GM23338 (cell line): ENCODE measurements at regions not wholly inside any gene's neighbourhood (a gene's known extent, or its start where the extent isn't known, plus 50 kb on each side); places are given as distances from the start of the nearest gene placed in this dataset.

Experiments used
- ATAC-seq: fragments of 200-7000 bp; cut with Tn5 transposase; 3 replicates; pipeline ENCODE4 v1.9.1; 2020
- DNase-seq: peaks from one replicate; pipeline ENCODE4 v3.0.0-alpha.2; 2015; ENCODE audit warnings: low spot score
- H2AFZ ChIP-seq: fragments of 200-600 bp; sonication (generic); 2 replicates; pipeline ENCODE4 v1.8.0; 2016; ENCODE audit warnings: antibody characterized with exemption, mild to moderate bottlenecking, moderate library complexity
- H3F3A ChIP-seq: fragments of 200-600 bp; sonication (generic); replicated peaks from 2 replicates; pipeline ENCODE4 v1.8.0; 2017; ENCODE audit warnings: antibody characterized with exemption, mixed run types, low read depth
- H3K27ac ChIP-seq: fragments of 200-600 bp; sonication (generic); 2 replicates; pipeline ENCODE4 v1.6.1; 2016; ENCODE audit warnings: low read depth
- H3K27me3 ChIP-seq: fragments of 200-600 bp; sonication (generic); 2 replicates; pipeline ENCODE4 v1.8.0; 2016; ENCODE audit warnings: mild to moderate bottlenecking, mixed run types, moderate library complexity; ENCODE audit not compliant: insufficient read depth
- H3K36me3 ChIP-seq: fragments of 200-600 bp; sonication (generic); 2 replicates; pipeline ENCODE4 v1.8.0; 2016; ENCODE audit warnings: mild to moderate bottlenecking; ENCODE audit not compliant: insufficient read depth
- H3K4me1 ChIP-seq: fragments of 200-600 bp; sonication (generic); 2 replicates; pipeline ENCODE4 v1.8.0; 2016; ENCODE audit warnings: mild to moderate bottlenecking, moderate library complexity; ENCODE audit not compliant: insufficient read depth
- H3K4me2 ChIP-seq: fragments of 200-600 bp; sonication (generic); 2 replicates; pipeline ENCODE4 v1.7.1; 2017; ENCODE audit warnings: mixed run types
- H3K4me3 ChIP-seq: fragments of 200-600 bp; sonication (generic); 2 replicates; pipeline ENCODE4 v1.6.1; 2016; ENCODE audit warnings: mixed run types
- H3K79me2 ChIP-seq: fragments of 200-600 bp; sonication (generic); replicated peaks from 2 replicates; pipeline ENCODE4 v1.8.0; 2017; ENCODE audit warnings: mild to moderate bottlenecking; ENCODE audit not compliant: insufficient read depth
- H3K9me2 ChIP-seq: fragments of 200-600 bp; sonication (generic); 2 replicates; pipeline ENCODE4 v1.8.0; 2017; ENCODE audit not compliant: insufficient read depth
- H4K20me1 ChIP-seq: fragments of 200-600 bp; sonication (generic); replicated peaks from 2 replicates; pipeline ENCODE4 v1.8.0; 2017; ENCODE audit warnings: mild to moderate bottlenecking; ENCODE audit not compliant: insufficient read depth
- H3K27ac Mint-ChIP-seq: 2 replicates; pipeline ENCODE4 v1.8.0; 2020; ENCODE audit warnings: inconsistent platforms, mild to moderate bottlenecking, moderate library complexity, mixed read lengths
- H3K27me3 Mint-ChIP-seq: 3 replicates; pipeline ENCODE4 v1.8.0; 2022; ENCODE audit warnings: low read depth, mild to moderate bottlenecking, moderate library complexity, mixed read lengths, inconsistent platforms; ENCODE audit not compliant: insufficient read depth, poor library complexity
- H3K36me3 Mint-ChIP-seq: 3 replicates; pipeline ENCODE4 v1.8.0; 2021; ENCODE audit warnings: low read depth, mild to moderate bottlenecking, inconsistent platforms, moderate library complexity, mixed read lengths
- H3K4me1 Mint-ChIP-seq: 3 replicates; pipeline ENCODE4 v1.8.0; 2020; ENCODE audit warnings: mild to moderate bottlenecking, inconsistent platforms, mixed read lengths
- H3K4me3 Mint-ChIP-seq: 3 replicates; pipeline ENCODE4 v1.8.0; 2021; ENCODE audit warnings: moderate library complexity, mild to moderate bottlenecking, inconsistent platforms, mixed read lengths
- H3K9me3 Mint-ChIP-seq: 3 replicates; pipeline ENCODE4 v1.8.0; 2020; ENCODE audit warnings: moderate library complexity, mild to moderate bottlenecking, inconsistent platforms, mixed read lengths
- CREB1 ChIP-seq: fragments of 250-450 bp; sonication (Bioruptor Pico); IDR thresholded peaks from 2 replicates; pipeline ENCODE4 v1.5.0; 2020; ENCODE audit warnings: low read depth, mild to moderate bottlenecking, moderate library complexity
- EZH2 ChIP-seq: fragments of 200-600 bp; sonication (generic); IDR thresholded peaks from one replicate; pipeline ENCODE4 v1.8.0; 2017; ENCODE audit warnings: antibody characterized with exemption, mild to moderate bottlenecking, low read depth; ENCODE audit not compliant: unreplicated experiment
- EZH2phosphoT487 ChIP-seq: fragments of 200-600 bp; sonication (generic); IDR thresholded peaks from one replicate; pipeline ENCODE4 v1.8.1; 2018; ENCODE audit warnings: antibody characterized with exemption; ENCODE audit not compliant: unreplicated experiment
- JUNB ChIP-seq: IDR thresholded peaks from one replicate; pipeline ENCODE4 v1.6.1; 2016; ENCODE audit warnings: antibody characterized with exemption; ENCODE audit not compliant: unreplicated experiment
- NANOG ChIP-seq: IDR thresholded peaks from 2 replicates; pipeline ENCODE4 v1.6.1; 2016; ENCODE audit warnings: antibody characterized with exemption, borderline replicate concordance
- POLR2AphosphoS5 ChIP-seq: IDR thresholded peaks from 2 replicates; pipeline ENCODE4 v1.6.1; 2016; ENCODE audit warnings: antibody characterized with exemption, low read depth
- STAT1 ChIP-seq: IDR thresholded peaks from one replicate; pipeline ENCODE4 v1.6.1; 2016; ENCODE audit warnings: antibody characterized with exemption; ENCODE audit not compliant: unreplicated experiment
- ZNF114 ChIP-seq: fragments of 250-450 bp; sonication (Bioruptor Pico); IDR thresholded peaks from 2 replicates; pipeline ENCODE4 v1.5.0; 2020; ENCODE audit warnings: mild to moderate bottlenecking, moderate library complexity
- ZNF331 ChIP-seq: fragments of 250-450 bp; sonication (Bioruptor Pico); IDR thresholded peaks from 2 replicates; pipeline ENCODE4 v1.5.0; 2020; ENCODE audit warnings: low read depth, mild to moderate bottlenecking, moderate library complexity
- TF ChIP-seq, protein P1 (sequence below), 2 experiments: fragments of 200-600 bp in 1 of 2; sonication (generic) in 1 of 2; conservative IDR thresholded peaks; 2 replicates each; pipeline versions ENCODE4 v1.5.1 to v1.6.1; 2016 to 2017; ENCODE audit warnings: antibody characterized with exemption in 2 of 2, low read depth in 2 of 2, mild to moderate bottlenecking in 2 of 2, moderate library complexity in 1 of 2
- TF ChIP-seq, protein P2 (sequence below): fragments of 250-450 bp; sonication (Bioruptor Pico); IDR thresholded peaks from 2 replicates; pipeline ENCODE4 v1.5.0; 2020; ENCODE audit warnings: mild to moderate bottlenecking, moderate library complexity
- TF ChIP-seq, protein P3 (sequence below): IDR thresholded peaks from one replicate; pipeline ENCODE4 v1.6.1; 2018; ENCODE audit warnings: antibody characterized with exemption; ENCODE audit not compliant: unreplicated experiment
- TF ChIP-seq, protein P4 (sequence below): IDR thresholded peaks from 2 replicates; pipeline ENCODE4 v1.6.1; 2016; ENCODE audit warnings: antibody characterized with exemption

DNA sequence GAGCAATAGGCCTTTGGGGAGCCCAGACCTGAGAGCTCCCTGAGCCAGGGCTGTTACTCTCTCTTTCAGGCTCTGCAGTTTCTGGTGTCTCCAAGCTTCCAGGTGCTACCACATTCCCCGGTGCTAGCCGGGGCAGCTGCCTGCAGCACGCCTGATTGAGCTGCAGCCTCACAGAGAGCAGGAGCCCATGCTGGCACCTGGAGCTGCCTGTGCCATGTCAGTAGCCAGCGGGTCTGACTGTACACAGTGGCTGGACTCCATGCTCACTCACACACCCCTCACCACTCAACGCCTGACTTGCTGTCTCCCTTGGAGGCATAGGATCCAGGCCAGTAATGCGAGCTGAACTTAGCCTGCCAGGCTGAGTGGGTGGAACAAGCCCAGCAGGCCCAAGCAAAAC is 800.4 kb upstream of the AGA start:
- Histone ChIP-seq H4K20me1 (no peaks in the 10 kb centered on the region), H2AFZ (no peak overlapping the region), H3K4me1 (no peaks in the 10 kb centered on the region), H3K36me3 (no peaks in the 10 kb centered on the region; the same call in 1 of the 2 replicates), H3K27ac (no peak overlapping the region), H3K4me3 (no peak overlapping the region), H3K4me2 (no peak overlapping the region), H3F3A (no peaks in the 10 kb centered on the region), H3K9me2 (0 out of 2 replicates have a peak, but pooled peaks cover 3% of the 10 kb centered on the region), H3K79me2 (no peaks in the 10 kb centered on the region), H3K27me3 (no peaks in the 10 kb centered on the region)
- Mint-ChIP-seq H3K27me3 (no peaks in the 10 kb centered on the region), H3K4me1 (no peaks in the 10 kb centered on the region), H3K4me3 (no peak overlapping the region), H3K36me3 (peaks cover 18% of the 10 kb centered on the region), H3K27ac (no peak overlapping the region), H3K9me3 (peaks cover 35% of the 10 kb centered on the region)
- TF ChIP-seq STAT1 (no peak), ZNF331 (CRISPR knock-in tag) (no peak), NANOG (no peak), JUNB (no peak), POLR2AphosphoS5 (no peak), CREB1 (CRISPR knock-in tag) (no peak), ZNF114 (no peak), EZH2phosphoT487 (no peak), EZH2 (no peak)
- TF ChIP-seq, protein P1, sequence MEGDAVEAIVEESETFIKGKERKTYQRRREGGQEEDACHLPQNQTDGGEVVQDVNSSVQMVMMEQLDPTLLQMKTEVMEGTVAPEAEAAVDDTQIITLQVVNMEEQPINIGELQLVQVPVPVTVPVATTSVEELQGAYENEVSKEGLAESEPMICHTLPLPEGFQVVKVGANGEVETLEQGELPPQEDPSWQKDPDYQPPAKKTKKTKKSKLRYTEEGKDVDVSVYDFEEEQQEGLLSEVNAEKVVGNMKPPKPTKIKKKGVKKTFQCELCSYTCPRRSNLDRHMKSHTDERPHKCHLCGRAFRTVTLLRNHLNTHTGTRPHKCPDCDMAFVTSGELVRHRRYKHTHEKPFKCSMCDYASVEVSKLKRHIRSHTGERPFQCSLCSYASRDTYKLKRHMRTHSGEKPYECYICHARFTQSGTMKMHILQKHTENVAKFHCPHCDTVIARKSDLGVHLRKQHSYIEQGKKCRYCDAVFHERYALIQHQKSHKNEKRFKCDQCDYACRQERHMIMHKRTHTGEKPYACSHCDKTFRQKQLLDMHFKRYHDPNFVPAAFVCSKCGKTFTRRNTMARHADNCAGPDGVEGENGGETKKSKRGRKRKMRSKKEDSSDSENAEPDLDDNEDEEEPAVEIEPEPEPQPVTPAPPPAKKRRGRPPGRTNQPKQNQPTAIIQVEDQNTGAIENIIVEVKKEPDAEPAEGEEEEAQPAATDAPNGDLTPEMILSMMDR (conservative IDR thresholded peaks at IDR 0.05; ENCODE audit: low read depth in 2 of 2), result no peak
- TF ChIP-seq, protein P2, sequence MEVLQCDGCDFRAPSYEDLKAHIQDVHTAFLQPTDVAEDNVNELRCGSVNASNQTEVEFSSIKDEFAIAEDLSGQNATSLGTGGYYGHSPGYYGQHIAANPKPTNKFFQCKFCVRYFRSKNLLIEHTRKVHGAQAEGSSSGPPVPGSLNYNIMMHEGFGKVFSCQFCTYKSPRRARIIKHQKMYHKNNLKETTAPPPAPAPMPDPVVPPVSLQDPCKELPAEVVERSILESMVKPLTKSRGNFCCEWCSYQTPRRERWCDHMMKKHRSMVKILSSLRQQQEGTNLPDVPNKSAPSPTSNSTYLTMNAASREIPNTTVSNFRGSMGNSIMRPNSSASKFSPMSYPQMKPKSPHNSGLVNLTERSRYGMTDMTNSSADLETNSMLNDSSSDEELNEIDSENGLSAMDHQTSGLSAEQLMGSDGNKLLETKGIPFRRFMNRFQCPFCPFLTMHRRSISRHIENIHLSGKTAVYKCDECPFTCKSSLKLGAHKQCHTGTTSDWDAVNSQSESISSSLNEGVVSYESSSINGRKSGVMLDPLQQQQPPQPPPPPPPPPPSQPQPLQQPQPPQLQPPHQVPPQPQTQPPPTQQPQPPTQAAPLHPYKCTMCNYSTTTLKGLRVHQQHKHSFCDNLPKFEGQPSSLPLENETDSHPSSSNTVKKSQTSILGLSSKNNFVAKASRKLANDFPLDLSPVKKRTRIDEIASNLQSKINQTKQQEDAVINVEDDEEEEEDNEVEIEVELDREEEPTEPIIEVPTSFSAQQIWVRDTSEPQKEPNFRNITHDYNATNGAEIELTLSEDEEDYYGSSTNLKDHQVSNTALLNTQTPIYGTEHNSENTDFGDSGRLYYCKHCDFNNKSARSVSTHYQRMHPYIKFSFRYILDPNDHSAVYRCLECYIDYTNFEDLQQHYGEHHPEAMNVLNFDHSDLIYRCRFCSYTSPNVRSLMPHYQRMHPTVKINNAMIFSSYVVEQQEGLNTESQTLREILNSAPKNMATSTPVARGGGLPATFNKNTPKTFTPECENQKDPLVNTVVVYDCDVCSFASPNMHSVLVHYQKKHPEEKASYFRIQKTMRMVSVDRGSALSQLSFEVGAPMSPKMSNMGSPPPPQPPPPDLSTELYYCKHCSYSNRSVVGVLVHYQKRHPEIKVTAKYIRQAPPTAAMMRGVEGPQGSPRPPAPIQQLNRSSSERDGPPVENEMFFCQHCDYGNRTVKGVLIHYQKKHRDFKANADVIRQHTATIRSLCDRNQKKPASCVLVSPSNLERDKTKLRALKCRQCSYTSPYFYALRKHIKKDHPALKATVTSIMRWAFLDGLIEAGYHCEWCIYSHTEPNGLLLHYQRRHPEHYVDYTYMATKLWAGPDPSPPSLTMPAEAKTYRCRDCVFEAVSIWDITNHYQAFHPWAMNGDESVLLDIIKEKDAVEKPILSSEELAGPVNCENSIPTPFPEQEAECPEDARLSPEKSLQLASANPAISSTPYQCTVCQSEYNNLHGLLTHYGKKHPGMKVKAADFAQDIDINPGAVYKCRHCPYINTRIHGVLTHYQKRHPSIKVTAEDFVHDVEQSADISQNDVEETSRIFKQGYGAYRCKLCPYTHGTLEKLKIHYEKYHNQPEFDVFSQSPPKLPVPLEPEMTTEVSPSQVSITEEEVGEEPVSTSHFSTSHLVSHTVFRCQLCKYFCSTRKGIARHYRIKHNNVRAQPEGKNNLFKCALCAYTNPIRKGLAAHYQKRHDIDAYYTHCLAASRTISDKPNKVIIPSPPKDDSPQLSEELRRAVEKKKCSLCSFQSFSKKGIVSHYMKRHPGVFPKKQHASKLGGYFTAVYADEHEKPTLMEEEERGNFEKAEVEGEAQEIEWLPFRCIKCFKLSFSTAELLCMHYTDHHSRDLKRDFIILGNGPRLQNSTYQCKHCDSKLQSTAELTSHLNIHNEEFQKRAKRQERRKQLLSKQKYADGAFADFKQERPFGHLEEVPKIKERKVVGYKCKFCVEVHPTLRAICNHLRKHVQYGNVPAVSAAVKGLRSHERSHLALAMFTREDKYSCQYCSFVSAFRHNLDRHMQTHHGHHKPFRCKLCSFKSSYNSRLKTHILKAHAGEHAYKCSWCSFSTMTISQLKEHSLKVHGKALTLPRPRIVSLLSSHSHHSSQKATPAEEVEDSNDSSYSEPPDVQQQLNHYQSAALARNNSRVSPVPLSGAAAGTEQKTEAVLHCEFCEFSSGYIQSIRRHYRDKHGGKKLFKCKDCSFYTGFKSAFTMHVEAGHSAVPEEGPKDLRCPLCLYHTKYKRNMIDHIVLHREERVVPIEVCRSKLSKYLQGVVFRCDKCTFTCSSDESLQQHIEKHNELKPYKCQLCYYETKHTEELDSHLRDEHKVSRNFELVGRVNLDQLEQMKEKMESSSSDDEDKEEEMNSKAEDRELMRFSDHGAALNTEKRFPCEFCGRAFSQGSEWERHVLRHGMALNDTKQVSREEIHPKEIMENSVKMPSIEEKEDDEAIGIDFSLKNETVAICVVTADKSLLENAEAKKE (CRISPR knock-in tag), result no peak
- TF ChIP-seq, protein P3, sequence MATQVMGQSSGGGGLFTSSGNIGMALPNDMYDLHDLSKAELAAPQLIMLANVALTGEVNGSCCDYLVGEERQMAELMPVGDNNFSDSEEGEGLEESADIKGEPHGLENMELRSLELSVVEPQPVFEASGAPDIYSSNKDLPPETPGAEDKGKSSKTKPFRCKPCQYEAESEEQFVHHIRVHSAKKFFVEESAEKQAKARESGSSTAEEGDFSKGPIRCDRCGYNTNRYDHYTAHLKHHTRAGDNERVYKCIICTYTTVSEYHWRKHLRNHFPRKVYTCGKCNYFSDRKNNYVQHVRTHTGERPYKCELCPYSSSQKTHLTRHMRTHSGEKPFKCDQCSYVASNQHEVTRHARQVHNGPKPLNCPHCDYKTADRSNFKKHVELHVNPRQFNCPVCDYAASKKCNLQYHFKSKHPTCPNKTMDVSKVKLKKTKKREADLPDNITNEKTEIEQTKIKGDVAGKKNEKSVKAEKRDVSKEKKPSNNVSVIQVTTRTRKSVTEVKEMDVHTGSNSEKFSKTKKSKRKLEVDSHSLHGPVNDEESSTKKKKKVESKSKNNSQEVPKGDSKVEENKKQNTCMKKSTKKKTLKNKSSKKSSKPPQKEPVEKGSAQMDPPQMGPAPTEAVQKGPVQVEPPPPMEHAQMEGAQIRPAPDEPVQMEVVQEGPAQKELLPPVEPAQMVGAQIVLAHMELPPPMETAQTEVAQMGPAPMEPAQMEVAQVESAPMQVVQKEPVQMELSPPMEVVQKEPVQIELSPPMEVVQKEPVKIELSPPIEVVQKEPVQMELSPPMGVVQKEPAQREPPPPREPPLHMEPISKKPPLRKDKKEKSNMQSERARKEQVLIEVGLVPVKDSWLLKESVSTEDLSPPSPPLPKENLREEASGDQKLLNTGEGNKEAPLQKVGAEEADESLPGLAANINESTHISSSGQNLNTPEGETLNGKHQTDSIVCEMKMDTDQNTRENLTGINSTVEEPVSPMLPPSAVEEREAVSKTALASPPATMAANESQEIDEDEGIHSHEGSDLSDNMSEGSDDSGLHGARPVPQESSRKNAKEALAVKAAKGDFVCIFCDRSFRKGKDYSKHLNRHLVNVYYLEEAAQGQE, result no peak
- TF ChIP-seq, protein P4, sequence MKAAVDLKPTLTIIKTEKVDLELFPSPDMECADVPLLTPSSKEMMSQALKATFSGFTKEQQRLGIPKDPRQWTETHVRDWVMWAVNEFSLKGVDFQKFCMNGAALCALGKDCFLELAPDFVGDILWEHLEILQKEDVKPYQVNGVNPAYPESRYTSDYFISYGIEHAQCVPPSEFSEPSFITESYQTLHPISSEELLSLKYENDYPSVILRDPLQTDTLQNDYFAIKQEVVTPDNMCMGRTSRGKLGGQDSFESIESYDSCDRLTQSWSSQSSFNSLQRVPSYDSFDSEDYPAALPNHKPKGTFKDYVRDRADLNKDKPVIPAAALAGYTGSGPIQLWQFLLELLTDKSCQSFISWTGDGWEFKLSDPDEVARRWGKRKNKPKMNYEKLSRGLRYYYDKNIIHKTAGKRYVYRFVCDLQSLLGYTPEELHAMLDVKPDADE, result no peak
- DNase-seq (no peak), ATAC-seq (no peak)
